SK-N-SH treated with all-trans-retinoic acid at 6 μM for 48 hours (cell line): ENCODE measurements at regions not wholly inside any gene's neighbourhood (a gene's known extent, or its start where the extent isn't known, plus 50 kb on each side); places are given as distances from the start of the nearest gene placed in this dataset.

Source experiments
- ATAC-seq: fragments of 200-7000 bp; cut with Tn5 transposase; 3 replicates; pipeline ENCODE4 v1.9.1; 2020; ENCODE audit warnings: mild to moderate bottlenecking, moderate library complexity
- ARNTL ChIP-seq: fragments of 450-650 bp; formaldehyde crosslinking; IDR thresholded peaks from 2 replicates; pipeline ENCODE4 v1.5.0; 2020; ENCODE audit warnings: low read depth, mild to moderate bottlenecking, moderate library complexity, borderline replicate concordance
- BACH2 ChIP-seq: fragments of 250-450 bp; sonication (Bioruptor Pico); IDR thresholded peaks from 2 replicates; pipeline ENCODE4 v1.9.0; 2021; ENCODE audit warnings: mild to moderate bottlenecking, borderline replicate concordance
- CSDC2 ChIP-seq: fragments of 250-450 bp; sonication (Bioruptor Pico); IDR thresholded peaks from 2 replicates; pipeline ENCODE4 v1.5.0; 2020; ENCODE audit warnings: mild to moderate bottlenecking, moderate library complexity
- ESRRG ChIP-seq: fragments of 250-450 bp; sonication (Bioruptor Pico); IDR thresholded peaks from 2 replicates; pipeline ENCODE4 v1.6.1; 2021; ENCODE audit warnings: mild to moderate bottlenecking
- GLIS3 ChIP-seq: fragments of 250-450 bp; sonication (Bioruptor Pico); IDR thresholded peaks from 2 replicates; pipeline ENCODE4 v1.5.0; 2020; ENCODE audit warnings: mild to moderate bottlenecking, moderate library complexity
- ISL1 ChIP-seq: fragments of 250-450 bp; sonication (Bioruptor Pico); IDR thresholded peaks from 2 replicates; pipeline ENCODE4 v2.1.2; 2022; ENCODE audit warnings: mild to moderate bottlenecking, moderate library complexity
- OSR1 ChIP-seq: fragments of 250-450 bp; sonication (Bioruptor Pico); IDR thresholded peaks from 2 replicates; pipeline ENCODE4 v1.8.0; 2022; ENCODE audit warnings: moderate library complexity, mild to moderate bottlenecking, inconsistent platforms
- RARB ChIP-seq: fragments of 250-450 bp; sonication (Bioruptor Pico); IDR thresholded peaks from 2 replicates; pipeline ENCODE4 v1.8.0; 2021; ENCODE audit warnings: mild to moderate bottlenecking, moderate library complexity
- TCF4 ChIP-seq: fragments of 250-450 bp; sonication (Bioruptor Pico); IDR thresholded peaks from 2 replicates; pipeline ENCODE4 v1.8.0; 2021; ENCODE audit warnings: mild to moderate bottlenecking, moderate library complexity, borderline replicate concordance
- TOX ChIP-seq: fragments of 250-450 bp; sonication (Bioruptor Pico); IDR thresholded peaks from 2 replicates; pipeline ENCODE4 v1.8.0; 2021; ENCODE audit warnings: mild to moderate bottlenecking, moderate library complexity, borderline replicate concordance
- ZC3H10 ChIP-seq: fragments of 250-450 bp; sonication (Bioruptor Pico); IDR thresholded peaks from 2 replicates; pipeline ENCODE4 v1.5.1; 2021; ENCODE audit warnings: mild to moderate bottlenecking, moderate library complexity
- ZFP3 ChIP-seq: fragments of 250-450 bp; sonication (Bioruptor Pico); IDR thresholded peaks from 2 replicates; pipeline ENCODE4 v1.5.0; 2020; ENCODE audit warnings: mild to moderate bottlenecking, moderate library complexity
- ZFP30 ChIP-seq: fragments of 450-650 bp; formaldehyde crosslinking; IDR thresholded peaks from 2 replicates; pipeline ENCODE4 v1.5.0; 2022; ENCODE audit warnings: mild to moderate bottlenecking, moderate library complexity
- ZNF565 ChIP-seq: fragments of 450-650 bp; formaldehyde crosslinking; conservative IDR thresholded peaks from 2 replicates; pipeline ENCODE4 v1.5.0; 2020; ENCODE audit warnings: low read depth, mild to moderate bottlenecking, moderate library complexity
- ZNF70 ChIP-seq: fragments of 450-650 bp; formaldehyde crosslinking; IDR thresholded peaks from 2 replicates; pipeline ENCODE4 v1.5.0; 2020; ENCODE audit warnings: mild to moderate bottlenecking, moderate library complexity
- ZNF8 ChIP-seq: fragments of 450-650 bp; formaldehyde crosslinking; IDR thresholded peaks from 2 replicates; pipeline ENCODE4 v1.5.0; 2020; ENCODE audit warnings: mild to moderate bottlenecking, moderate library complexity
- TF ChIP-seq, protein P1 (sequence below): fragments of 250-450 bp; sonication (Bioruptor Pico); IDR thresholded peaks from 2 replicates; pipeline ENCODE4 v1.8.0; 2020; ENCODE audit warnings: mild to moderate bottlenecking, moderate library complexity, borderline replicate concordance
- TF ChIP-seq, protein P2 (sequence below): fragments of 250-450 bp; sonication (Bioruptor Pico); IDR thresholded peaks from 2 replicates; pipeline ENCODE4 v1.5.0; 2020; ENCODE audit warnings: mild to moderate bottlenecking, moderate library complexity
- TF ChIP-seq, protein P3 (sequence below): fragments of 250-450 bp; sonication (Bioruptor Pico); IDR thresholded peaks from 2 replicates; pipeline ENCODE4 v1.8.0; 2021; ENCODE audit warnings: low read depth, mild to moderate bottlenecking, moderate library complexity, borderline replicate concordance
- TF ChIP-seq, protein P4 (sequence below): fragments of 250-450 bp; sonication (Bioruptor Pico); IDR thresholded peaks from 2 replicates; pipeline ENCODE4 v1.5.1; 2021; ENCODE audit warnings: mild to moderate bottlenecking, moderate library complexity

DNA sequence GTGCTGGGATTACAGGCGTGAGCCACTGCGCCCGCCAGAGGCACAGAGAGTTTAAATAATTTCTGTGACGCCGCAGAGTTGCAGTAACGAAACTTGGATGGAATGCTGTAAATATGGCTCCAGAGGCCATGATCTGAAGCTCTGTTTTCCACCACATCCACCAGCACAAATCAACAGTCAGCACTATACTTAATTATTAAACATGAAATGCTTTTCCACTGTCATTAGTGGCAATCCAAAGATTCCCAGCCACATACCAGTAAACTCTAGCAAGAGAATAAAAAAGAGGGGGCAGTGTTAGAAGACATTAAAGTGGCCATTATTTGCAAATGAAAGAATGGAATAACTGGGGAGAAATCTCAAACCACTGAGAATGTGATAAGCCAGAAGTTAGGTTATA is 242.5 kb downstream of the DIRAS2 start:
- TF ChIP-seq OSR1 (CRISPR knock-in tag) (no peak), CSDC2 (CRISPR knock-in tag) (no peak), ZNF565 (CRISPR knock-in tag) (no peak), GLIS3 (CRISPR knock-in tag) (no peak), ZFP3 (CRISPR knock-in tag) (no peak), RARB (CRISPR knock-in tag) (no peak), ARNTL (CRISPR knock-in tag) (no peak), TCF4 (CRISPR knock-in tag) (no peak), ESRRG (CRISPR knock-in tag) (no peak), BACH2 (CRISPR knock-in tag) (no peak), ISL1 (CRISPR knock-in tag) (no peak), ZC3H10 (CRISPR knock-in tag) (no peak), TOX (CRISPR knock-in tag) (no peak)
- TF ChIP-seq, protein P1, sequence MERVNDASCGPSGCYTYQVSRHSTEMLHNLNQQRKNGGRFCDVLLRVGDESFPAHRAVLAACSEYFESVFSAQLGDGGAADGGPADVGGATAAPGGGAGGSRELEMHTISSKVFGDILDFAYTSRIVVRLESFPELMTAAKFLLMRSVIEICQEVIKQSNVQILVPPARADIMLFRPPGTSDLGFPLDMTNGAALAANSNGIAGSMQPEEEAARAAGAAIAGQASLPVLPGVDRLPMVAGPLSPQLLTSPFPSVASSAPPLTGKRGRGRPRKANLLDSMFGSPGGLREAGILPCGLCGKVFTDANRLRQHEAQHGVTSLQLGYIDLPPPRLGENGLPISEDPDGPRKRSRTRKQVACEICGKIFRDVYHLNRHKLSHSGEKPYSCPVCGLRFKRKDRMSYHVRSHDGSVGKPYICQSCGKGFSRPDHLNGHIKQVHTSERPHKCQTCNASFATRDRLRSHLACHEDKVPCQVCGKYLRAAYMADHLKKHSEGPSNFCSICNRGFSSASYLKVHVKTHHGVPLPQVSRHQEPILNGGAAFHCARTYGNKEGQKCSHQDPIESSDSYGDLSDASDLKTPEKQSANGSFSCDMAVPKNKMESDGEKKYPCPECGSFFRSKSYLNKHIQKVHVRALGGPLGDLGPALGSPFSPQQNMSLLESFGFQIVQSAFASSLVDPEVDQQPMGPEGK (CRISPR knock-in tag), result no peak
- TF ChIP-seq, protein P2, sequence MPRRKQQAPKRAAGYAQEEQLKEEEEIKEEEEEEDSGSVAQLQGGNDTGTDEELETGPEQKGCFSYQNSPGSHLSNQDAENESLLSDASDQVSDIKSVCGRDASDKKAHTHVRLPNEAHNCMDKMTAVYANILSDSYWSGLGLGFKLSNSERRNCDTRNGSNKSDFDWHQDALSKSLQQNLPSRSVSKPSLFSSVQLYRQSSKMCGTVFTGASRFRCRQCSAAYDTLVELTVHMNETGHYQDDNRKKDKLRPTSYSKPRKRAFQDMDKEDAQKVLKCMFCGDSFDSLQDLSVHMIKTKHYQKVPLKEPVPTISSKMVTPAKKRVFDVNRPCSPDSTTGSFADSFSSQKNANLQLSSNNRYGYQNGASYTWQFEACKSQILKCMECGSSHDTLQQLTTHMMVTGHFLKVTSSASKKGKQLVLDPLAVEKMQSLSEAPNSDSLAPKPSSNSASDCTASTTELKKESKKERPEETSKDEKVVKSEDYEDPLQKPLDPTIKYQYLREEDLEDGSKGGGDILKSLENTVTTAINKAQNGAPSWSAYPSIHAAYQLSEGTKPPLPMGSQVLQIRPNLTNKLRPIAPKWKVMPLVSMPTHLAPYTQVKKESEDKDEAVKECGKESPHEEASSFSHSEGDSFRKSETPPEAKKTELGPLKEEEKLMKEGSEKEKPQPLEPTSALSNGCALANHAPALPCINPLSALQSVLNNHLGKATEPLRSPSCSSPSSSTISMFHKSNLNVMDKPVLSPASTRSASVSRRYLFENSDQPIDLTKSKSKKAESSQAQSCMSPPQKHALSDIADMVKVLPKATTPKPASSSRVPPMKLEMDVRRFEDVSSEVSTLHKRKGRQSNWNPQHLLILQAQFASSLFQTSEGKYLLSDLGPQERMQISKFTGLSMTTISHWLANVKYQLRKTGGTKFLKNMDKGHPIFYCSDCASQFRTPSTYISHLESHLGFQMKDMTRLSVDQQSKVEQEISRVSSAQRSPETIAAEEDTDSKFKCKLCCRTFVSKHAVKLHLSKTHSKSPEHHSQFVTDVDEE, result no peak
- TF ChIP-seq, protein P3, sequence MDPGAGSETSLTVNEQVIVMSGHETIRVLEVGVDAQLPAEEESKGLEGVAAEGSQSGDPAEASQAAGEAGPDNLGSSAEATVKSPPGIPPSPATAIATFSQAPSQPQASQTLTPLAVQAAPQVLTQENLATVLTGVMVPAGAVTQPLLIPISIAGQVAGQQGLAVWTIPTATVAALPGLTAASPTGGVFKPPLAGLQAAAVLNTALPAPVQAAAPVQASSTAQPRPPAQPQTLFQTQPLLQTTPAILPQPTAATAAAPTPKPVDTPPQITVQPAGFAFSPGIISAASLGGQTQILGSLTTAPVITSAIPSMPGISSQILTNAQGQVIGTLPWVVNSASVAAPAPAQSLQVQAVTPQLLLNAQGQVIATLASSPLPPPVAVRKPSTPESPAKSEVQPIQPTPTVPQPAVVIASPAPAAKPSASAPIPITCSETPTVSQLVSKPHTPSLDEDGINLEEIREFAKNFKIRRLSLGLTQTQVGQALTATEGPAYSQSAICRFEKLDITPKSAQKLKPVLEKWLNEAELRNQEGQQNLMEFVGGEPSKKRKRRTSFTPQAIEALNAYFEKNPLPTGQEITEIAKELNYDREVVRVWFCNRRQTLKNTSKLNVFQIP, result no peak
- no peak for ATAC-seq

DNA sequence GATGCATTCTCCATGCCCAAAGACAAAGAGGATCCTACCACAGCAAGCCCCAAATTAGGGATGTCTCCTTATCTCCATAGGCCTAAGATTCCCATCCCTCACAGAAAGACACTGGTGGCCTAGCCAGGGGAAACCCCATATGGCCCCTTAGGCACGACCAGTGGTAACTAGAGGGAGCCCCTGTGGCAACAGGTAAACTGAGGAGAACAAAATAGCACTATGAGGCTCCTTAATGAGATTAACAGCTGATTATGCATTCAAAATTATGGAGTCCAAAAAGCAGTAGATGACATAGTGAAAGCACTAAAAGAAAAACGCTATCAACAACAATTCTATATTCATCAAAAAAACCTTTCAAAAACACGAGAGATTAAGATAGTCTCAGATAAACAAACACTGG is 234.0 kb downstream of the DIRAS2 start:
- TF ChIP-seq, protein P3, result no peak
- TF ChIP-seq, protein P2, result no peak
- TF ChIP-seq ARNTL (CRISPR knock-in tag), result no peak
- TF ChIP-seq ESRRG (CRISPR knock-in tag), result no peak
- TF ChIP-seq, protein P4, sequence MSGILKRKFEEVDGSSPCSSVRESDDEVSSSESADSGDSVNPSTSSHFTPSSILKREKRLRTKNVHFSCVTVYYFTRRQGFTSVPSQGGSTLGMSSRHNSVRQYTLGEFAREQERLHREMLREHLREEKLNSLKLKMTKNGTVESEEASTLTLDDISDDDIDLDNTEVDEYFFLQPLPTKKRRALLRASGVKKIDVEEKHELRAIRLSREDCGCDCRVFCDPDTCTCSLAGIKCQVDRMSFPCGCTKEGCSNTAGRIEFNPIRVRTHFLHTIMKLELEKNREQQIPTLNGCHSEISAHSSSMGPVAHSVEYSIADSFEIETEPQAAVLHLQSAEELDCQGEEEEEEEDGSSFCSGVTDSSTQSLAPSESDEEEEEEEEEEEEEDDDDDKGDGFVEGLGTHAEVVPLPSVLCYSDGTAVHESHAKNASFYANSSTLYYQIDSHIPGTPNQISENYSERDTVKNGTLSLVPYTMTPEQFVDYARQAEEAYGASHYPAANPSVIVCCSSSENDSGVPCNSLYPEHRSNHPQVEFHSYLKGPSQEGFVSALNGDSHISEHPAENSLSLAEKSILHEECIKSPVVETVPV, result no peak
- no peak for TF ChIP-seq GLIS3 (CRISPR knock-in tag)
- no peak for TF ChIP-seq ZNF8 (CRISPR knock-in tag)
- no peak for TF ChIP-seq BACH2 (CRISPR knock-in tag)
- no peak for TF ChIP-seq ZFP30 (CRISPR knock-in tag)
- no peak for TF ChIP-seq RARB (CRISPR knock-in tag)
- TF ChIP-seq, protein P1 (CRISPR knock-in tag), result no peak
- TF ChIP-seq ZNF70 (CRISPR knock-in tag), result no peak
- no peak for TF ChIP-seq TOX (CRISPR knock-in tag)
- no peak for TF ChIP-seq ISL1 (CRISPR knock-in tag)
- ATAC-seq, result no peak
